C4-2B (cell line): ENCODE measurements at regions not wholly inside any gene's neighbourhood (a gene's known extent, or its start where the extent isn't known, plus 50 kb on each side); places are given as distances from the start of the nearest gene placed in this dataset.

ENCODE experiments used
- CTCF ChIP-seq: fragments of 450-650 bp; conservative IDR thresholded peaks from 2 replicates; pipeline ENCODE4 v1.5.1; 2017; ENCODE audit warnings: mild to moderate bottlenecking
- ZFX ChIP-seq: fragments of 450-650 bp; IDR thresholded peaks from 2 replicates; pipeline ENCODE4 v1.6.1; 2017

GRCh38 chr2:34096562-34097171 is 497.6 kb upstream of the FAM98A start:
- TF ChIP-seq CTCF = peak; percentile 79
- no peak for TF ChIP-seq ZFX
